ENCODE measurements at regions not wholly inside any gene's neighbourhood (a gene's known extent, or its start where the extent isn't known, plus 50 kb on each side); places are given as distances from the start of the nearest gene placed in this dataset.

DNA sequence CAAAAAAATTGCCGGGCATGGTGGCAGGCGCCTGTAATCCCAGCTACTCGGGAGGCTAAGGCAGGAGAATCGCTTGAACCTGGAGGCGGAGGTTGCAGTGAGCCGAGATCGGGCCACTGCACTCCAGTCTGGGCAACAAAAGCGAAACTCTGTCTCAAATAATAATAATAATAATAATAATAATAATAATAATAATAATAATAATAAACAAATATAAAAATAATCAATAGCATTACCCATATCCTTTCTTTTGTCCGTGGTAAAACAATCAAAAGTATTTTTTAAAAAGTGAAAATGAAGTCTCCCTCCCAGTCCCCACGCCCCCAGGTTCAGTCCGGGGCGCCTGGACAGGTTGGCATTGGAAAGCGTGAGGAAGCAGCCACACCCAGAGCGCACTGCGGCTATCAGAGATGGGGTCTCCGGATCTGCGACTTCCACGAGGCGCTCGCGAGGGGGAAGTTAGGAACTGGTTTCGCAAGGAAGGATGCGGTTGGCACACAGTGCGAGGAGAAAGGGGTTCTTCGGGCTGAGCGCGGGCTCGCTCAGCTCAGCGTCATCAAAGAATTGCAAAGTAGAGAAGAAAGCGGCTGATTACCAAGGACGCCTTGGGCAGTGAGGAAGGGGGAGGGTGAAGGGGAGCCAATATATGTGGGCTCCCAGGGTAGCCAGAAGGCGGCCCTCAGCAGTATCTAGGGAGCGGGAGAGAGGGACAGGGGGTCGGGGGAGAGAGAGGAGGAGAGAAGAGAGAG lies 69.5 kb upstream of the EPHB3 start:
- Histone ChIP-seq H3K9me3 (ENCODE audit: control insufficient read depth, low read depth, low read length) (no peaks in the 10 kb centered on the region), H3K4me1 (ENCODE audit: insufficient read depth, low read length) (no peaks in the 10 kb centered on the region), H2BK120ac (ENCODE audit: low read depth, low read length, poor library complexity, severe bottlenecking) (no peak overlapping the region), H3K23me2 (ENCODE audit: insufficient read length, low read depth, low read length, poor library complexity, severe bottlenecking) (peaks cover 4% of the 10 kb centered on the region), H3K27me3 (ENCODE audit: insufficient read depth, low read length) (no peaks in the 10 kb centered on the region), H4K91ac (ENCODE audit: insufficient read length, low read depth, low read length) (no peak overlapping the region), H4K20me1 (ENCODE audit: control insufficient read depth, insufficient read depth, insufficient read length) (no peaks in the 10 kb centered on the region), H3K4me2 (ENCODE audit: insufficient read depth, insufficient read length, low read length) (peak overlapping the region; percentile 22), H2BK20ac (ENCODE audit: low read depth, low read length, poor library complexity, severe bottlenecking) (no peak overlapping the region), H3K14ac (ENCODE audit: insufficient read depth, low read length) (no peak overlapping the region), H3K79me2 (ENCODE audit: insufficient read depth, low read length) (no peaks in the 10 kb centered on the region), H2BK5ac (ENCODE audit: insufficient read length, low read length) (no peak overlapping the region), H2AFZ (ENCODE audit: low read length) (no peak overlapping the region), H2BK12ac (ENCODE audit: insufficient read length, low read depth, low read length) (no peak overlapping the region), H3K79me1 (ENCODE audit: insufficient read depth, low read depth, low read length, poor library complexity, severe bottlenecking) (no peaks in the 10 kb centered on the region), H4K5ac (ENCODE audit: insufficient read length, low read depth, low read length) (no peak overlapping the region), H2AK5ac (ENCODE audit: insufficient read length, low read length) (no peak overlapping the region), H3T11ph (ENCODE audit: low read length) (no peak overlapping the region), H3K9ac (ENCODE audit: extremely low read depth, insufficient read length, low read length) (no peak overlapping the region), H3K27ac (ENCODE audit: insufficient read length, low read depth, low read length) (no peak overlapping the region), H3K23ac (ENCODE audit: insufficient read length, low read depth, low read length) (no peak overlapping the region), H3K4ac (ENCODE audit: low read depth, low read length) (no peak overlapping the region), H3K56ac (ENCODE audit: insufficient read length, low read depth, low read length) (no peak overlapping the region), H2BK15ac (ENCODE audit: low read depth, low read length) (no peak overlapping the region), H4K8ac (replicated peaks; ENCODE audit: insufficient read length, low read depth, low read length) (no peak overlapping the region), H3K18ac (ENCODE audit: insufficient read length, low read depth, low read length) (no peak overlapping the region)
- Mint-ChIP-seq H3K27me3 (ENCODE audit: low read depth) (peaks cover 34% of the 10 kb centered on the region), H3K4me1 (peaks cover 3 to 4% of the 10 kb centered on the region in 2 experiments), H3K36me3 (ENCODE audit: insufficient read depth in 1 of 3, low read depth in 3 of 3) (no peaks in the 10 kb centered on the region), H3K27ac (no peak overlapping the region), H3K4me3 (peak overlapping the region; percentile 21 to 69; a peak in 4 of 5 replicates), H3K9me3 (peaks cover 4% of the 10 kb centered on the region in 2 experiments)
- DNase-seq, result no peak
- no CpG with 5 or more reads among the region's 34 CpGs for WGBS (ENCODE audit: extremely low coverage, insufficient read length, low lambda C conversion rate)
- TF ChIP-seq, protein P1, sequence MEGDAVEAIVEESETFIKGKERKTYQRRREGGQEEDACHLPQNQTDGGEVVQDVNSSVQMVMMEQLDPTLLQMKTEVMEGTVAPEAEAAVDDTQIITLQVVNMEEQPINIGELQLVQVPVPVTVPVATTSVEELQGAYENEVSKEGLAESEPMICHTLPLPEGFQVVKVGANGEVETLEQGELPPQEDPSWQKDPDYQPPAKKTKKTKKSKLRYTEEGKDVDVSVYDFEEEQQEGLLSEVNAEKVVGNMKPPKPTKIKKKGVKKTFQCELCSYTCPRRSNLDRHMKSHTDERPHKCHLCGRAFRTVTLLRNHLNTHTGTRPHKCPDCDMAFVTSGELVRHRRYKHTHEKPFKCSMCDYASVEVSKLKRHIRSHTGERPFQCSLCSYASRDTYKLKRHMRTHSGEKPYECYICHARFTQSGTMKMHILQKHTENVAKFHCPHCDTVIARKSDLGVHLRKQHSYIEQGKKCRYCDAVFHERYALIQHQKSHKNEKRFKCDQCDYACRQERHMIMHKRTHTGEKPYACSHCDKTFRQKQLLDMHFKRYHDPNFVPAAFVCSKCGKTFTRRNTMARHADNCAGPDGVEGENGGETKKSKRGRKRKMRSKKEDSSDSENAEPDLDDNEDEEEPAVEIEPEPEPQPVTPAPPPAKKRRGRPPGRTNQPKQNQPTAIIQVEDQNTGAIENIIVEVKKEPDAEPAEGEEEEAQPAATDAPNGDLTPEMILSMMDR (conservative IDR thresholded peaks at IDR 0.05), result no peak
